GM19324 (cell line): ENCODE measurements at regions not wholly inside any gene's neighbourhood (a gene's known extent, or its start where the extent isn't known, plus 50 kb on each side); places are given as distances from the start of the nearest gene placed in this dataset.
"Not testable (repeated sequence)": the region's sequence is repeated elsewhere in the genome, so short reads cannot be mapped to it uniquely, and the experiment has no call there.

Experiments used
- ATAC-seq: cut with Tn5 transposase; IDR thresholded peaks from one replicate; pipeline ENCODE4 v1.9.1; 2021; ENCODE audit warnings: mild to moderate bottlenecking, moderate library complexity; ENCODE audit not compliant: unreplicated experiment, low FRiP score

DNA sequence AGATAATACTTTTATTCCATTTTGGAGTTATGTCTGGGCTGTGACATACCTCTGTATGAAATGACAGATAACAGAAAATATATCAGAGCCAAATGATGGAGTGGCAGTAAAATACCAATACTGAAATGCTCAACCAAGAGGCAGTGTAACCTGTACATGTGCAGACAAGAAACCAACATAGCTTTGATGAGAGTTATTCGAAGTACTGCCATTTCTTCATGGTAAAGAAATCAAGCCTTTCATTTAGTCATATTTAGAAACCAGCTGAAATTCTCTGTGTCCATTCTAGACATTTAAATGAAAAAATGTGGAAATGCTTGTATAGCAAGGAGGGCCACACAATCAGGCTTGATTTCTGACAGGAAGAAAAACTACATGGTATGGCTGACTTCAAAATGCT is 127.1 kb upstream of the PTPRZ1 start:
- no peak for ATAC-seq

DNA sequence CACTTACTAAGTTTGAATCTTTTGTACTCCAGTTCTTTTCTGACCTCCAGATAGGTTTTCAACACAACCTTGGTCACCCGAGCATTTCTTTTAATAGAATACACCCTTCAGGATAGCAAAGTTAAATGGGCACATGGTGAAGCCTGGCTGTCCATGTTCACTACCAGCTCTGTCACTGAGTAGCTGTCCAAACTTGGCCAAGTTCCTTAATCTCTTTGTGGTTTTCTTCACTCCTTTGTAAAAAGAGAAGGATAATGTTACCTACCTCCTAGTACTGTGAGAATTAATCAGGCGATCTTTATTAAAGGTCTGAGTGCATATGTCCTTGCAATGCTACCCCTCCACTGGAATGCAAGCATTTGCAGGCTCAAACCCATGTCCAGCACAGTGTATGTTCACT is 128.1 kb upstream of the PTPRZ1 start:
- ATAC-seq, result no peak

DNA sequence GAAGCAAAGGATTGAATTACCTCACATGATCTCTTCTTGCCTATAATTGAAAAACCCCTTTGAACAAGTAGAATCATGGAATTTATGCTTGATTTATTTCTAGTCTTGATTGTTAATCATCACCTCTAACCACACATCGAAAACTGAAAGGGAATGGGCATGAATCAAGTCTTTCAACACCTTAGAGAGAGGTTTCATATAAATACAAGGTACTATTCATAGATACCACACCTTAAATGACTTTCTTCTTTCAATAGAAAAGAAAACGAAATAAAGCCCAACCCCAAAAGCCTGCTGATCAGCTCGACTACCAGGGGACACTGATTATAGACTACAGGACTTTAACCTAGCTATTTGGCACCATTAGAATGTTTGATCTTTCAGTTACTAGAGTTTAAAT is 128.6 kb upstream of the PTPRZ1 start:
- no peak for ATAC-seq

DNA sequence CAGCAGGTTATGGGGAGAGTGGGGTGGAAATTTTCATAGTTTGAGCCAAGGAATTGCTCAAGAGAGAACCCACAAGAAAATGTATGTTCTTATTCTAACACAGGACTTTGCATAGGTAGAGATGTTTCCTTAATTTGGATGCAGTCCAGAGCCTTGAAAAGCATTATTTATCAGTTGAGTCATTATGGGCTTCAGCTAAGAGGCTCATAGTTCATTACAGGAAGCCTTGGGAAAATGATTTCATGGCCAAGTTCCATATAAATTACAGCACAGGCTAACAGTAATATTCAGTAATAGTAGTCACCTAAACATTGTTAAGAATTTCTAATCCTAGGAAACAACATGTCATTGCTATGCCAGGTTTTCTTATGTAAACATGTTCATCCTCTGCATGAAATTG is 131.1 kb upstream of the PTPRZ1 start:
- no peak for ATAC-seq

DNA sequence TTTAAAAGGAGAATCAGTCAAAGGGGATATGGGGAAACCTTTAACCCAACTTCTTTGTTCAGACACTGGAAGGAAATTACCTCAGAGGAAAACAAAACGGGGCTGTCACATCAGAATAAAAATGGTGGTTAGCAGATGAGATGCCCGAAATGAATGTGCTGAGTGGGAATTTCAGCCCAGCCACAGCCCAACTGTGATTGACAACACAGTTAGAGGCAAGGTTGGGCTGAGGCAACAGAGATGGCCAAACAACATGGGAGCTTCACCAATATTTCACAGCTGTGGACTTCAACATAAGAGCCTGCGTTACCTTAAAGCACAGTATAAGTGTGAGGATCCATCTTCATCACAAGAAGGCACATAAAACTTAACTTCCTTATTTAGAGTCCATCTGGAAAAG is 133.5 kb upstream of the PTPRZ1 start:
- ATAC-seq, result no peak

DNA sequence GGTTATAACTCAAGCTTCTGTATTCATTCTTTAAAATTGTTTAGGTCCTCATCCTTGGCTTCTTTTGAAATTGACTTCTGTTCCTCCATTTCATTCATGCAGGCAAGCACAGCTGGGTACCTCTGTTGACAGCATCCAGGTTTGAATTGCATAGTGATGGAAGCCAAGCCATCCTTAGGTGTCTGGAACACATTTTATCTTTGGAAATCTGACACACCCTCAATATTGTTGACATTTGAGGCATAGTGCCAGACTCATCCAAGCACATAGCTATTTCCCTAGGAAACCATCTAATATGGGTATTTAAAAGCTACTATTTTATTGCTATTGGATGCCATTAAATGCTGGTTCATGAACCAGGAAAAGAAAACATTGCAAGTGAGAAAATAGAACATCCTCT is 142.1 kb upstream of the PTPRZ1 start:
- ATAC-seq, result no peak

DNA sequence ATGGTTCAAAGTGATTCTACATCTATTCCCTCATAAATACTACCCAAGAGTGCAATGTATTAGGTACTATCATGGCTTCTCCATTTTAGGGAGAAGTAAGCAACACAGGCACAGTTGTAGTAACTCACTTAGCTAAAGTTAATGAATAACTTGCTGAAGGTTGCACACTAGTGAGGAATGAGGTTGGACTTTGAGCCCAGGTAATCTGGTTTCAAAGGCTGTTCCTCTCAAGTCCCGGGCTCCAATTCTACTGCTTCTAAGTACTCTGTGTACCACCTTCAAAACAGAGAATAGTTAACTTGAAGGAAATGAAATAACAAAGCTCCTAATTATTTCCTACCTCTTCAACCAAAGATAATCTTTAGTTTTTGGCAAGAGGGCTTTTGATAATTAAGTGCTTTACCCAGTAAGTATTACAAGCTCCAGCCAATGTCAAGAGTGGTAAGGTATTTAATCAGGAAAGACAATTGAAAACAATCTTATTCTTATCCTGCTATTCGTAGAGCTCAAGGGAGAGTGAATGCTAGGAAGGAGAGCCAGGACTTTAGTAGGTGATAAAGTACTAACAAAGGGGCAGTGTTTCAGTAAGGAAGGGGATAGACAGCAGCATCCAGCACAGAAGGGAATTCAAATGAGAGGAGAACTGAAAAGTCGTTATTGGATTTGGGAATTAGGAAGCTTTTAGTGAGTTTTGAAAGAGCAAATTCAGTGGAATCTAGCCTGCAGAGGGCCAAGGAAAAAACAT is 158.2 kb upstream of the PTPRZ1 start:
- ATAC-seq, result peak; percentile 91

DNA sequence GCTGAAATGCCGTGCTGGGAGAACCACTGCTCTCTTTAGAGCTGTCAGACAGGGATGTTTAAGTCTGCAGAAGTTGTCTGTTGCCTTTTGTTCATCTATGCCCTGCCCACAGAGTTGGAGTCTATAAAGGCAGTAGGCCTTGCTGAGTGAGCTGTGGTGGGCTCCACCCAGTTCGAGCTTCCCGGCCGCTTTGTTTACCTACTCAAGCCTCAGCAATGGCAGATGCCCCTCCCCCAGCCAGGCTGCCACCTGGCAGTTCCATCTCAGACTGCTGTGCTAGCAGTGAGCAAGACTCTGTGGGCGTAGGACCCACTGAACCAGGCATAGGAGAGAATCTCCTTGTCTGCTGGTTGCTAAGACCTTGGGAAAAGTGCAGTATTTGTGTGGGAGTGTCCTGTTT is 160.0 kb upstream of the PTPRZ1 start:
- ATAC-seq, result not testable (repeated sequence)

DNA sequence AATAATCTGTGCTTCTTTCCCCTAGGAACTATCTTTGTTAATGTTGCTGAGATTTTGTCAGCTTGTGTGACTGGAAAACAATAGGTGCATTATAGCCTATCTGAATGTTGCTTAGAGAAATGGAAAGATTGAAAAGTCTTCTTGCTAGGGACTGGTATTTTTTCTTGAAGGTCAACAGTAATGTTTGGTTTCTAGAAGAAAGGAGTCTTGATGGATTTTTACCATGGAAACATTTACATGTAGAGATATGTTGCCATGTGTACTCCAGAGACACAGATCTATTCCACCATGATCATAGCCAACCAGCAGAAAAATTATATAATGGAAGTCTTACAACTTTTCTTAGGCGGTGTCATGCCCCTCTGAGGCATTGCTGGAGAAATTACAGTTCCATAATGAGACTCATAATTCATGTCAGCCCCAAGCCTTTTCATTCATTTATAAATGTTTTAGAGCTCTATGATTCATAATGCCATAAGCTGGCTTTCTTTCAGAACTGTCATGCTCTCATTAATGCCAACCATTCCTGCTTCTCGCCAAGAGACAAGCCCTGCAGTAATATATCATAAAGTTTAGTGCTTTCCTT is 175.1 kb upstream of the PTPRZ1 start:
- no peak for ATAC-seq

DNA sequence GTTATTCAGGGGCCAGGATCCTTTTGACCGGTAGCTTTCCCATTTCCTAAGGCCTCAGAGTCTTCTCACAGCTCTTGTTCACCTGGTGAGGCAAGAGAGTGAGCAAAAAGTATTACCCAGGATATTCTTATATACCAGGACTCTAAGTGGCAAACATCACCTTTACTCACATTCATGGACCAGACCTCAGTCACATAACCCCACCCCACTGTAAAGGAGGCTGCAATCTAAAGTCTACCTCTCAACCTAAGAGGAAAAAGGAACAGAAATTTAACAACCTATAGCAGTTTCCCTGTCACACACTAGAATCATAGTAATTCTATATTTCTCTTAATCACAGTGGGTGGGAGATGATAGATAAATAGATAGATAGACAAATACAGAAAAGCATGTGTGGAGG is 176.0 kb upstream of the PTPRZ1 start:
- no peak for ATAC-seq

DNA sequence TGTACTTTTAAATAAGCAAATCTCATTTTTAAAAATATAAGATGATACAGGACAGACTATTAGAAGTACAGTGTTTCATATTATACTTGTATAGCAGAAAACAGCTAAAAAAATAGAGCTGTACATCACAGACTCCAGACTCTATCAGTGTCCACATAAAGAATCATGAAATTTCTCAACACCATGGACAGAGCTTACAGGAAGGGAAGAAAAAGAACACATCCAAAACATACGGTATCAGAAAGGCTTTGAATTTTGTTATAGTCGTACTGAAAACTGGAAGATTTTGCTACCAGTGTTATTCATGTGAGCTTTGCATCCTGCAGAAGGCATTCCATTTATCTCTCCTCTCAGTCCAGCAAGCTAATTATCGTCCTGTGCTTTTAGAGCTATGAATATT is 183.2 kb upstream of the PTPRZ1 start:
- no peak for ATAC-seq

DNA sequence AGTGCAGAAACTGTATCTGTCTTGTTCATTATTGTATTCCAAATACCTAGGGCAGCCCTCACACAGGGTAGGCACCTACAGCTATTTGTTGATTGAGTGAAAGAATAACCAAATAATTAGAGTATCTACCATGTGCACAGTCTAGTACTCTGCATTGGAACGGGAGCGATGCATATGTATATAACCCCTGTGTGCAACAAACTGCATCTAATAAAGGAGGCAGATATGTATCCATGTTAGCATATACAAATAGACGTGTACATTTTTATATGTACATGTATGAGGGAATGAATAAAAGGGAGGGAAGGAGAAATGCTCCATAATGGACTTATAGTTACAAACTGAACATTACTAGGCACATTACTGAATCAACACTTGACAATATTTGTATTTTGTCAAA is 191.3 kb upstream of the PTPRZ1 start:
- ATAC-seq, result no peak

DNA sequence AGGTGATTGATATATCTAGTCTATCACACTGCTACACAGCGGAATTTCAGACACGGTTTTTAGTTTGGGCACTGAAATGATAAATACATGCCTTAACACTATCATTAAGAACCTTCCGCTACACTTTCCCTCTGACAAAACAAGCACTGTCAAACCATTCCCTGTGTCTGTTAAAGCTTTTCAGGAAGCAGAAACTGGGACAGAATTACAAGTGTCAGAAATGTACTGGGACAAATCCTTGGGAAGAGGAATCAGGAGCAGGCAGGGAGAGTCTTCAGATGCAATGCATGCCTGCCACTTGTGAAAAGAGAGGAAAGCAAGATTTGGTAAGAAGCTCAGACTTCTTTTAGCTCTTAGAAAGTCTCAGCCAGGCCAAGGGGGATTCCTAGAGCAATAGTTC is 196.8 kb upstream of the PTPRZ1 start:
- ATAC-seq, result no peak

DNA sequence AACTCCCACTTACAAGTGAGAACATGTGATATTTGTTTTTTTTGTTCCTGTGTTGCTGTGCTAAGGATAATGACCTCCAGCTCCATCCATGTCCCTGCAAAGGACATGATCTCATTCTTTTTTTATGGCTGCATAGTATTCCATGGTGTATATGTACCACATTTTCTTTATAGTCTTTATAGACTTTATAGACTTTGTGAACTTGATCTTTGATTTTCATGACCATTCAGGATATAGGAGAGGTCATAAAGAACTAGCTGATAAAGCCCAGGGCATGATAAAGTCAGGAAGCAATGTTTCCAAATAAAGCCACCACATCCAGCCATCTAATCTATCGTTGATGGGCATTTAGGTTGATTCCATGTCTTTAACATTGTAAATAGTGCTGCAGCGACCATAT is 198.5 kb upstream of the PTPRZ1 start:
- not testable (repeated sequence) for ATAC-seq

DNA sequence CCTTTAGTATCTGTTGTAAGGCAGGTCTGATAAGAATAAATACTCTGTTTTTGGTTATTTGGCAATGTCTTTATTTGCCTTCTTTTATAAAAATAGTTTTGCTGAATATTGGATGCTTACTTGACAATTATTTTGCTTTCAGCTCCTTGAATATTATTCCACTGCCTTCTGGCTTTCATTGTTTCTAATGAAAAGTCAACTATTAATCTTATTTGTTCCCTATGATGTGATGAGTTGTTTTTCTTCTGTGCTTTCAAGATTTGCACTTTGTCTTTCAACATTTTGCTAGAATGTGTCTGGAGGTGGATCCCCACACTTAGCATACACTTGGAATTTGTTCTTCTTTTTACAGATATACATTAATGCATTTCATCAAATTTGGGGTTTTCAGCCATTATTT is 203.8 kb upstream of the PTPRZ1 start:
- ATAC-seq, result no peak

DNA sequence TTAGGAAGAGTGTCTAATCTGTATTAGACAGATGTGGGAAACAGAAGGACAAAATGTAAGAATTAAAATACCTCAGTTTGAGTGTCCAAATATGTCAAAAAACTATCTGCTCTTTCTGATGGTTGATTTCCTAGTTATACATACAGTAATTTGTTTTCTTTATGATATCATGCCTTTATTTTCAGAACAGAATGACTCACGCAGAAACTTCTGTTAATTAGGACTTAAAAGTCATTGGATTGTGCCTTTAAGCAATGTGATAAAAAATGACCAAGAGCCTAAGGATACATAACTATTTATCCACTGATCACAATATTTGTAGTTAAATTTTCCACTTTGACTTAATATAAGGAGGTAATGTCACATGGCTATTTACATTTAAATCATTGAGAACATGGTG is 206.7 kb upstream of the PTPRZ1 start:
- ATAC-seq, result no peak

DNA sequence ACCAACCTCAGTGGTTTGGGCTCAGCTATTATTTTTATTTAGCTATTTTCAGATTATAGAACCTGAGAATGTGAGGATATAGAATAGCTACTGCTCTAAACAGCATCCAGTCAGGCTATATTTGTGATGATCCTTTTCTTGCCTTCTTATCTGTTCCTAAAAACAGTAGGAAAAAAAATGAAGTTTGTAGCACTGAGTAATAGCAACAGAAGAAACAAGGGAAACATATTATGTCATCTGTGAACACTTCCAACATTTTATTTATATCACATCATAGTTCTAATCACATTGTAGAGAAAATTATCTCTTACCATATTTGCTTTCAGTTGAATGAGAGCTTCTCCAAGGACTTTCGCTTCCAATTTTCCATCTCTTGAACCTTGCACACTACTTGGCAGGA is 229.6 kb upstream of the PTPRZ1 start:
- ATAC-seq, result no peak

DNA sequence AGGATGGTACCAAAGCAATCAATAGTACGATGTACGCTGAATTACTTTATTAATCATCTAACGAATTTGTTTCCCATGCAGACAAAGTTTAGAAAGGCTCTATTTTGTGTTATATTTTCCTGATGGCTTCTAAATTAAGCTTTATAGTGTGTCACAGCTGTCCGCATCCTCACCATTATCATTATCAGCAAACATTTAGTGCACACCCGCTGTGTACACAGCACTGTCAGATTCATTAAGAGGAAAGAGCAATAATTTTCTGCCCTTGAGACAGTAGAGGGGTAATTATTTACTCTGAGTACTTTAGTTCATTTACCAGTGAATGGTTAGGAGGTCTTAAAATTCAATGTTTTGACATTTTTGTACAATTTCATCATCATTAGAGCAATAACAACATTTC is 233.3 kb upstream of the PTPRZ1 start:
- ATAC-seq, result no peak

DNA sequence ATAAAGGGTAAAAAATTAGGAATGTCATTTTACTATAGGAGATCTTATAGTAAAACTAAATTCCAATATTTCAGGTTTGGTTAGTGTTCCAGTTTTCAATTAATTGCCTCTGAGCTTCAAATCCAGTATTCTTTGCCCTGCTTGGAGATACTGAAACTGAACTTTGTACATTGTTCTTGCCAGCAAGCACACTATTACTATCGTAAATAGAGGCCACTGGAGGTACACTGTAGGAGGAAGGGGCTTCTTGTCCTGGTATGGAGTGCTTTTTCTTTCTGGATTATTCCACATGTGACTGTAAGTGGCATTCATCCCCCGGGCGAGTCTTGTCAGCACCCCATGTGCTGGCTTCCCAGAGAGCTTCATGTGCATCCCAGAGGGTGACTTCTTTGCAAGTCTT is 234.7 kb upstream of the PTPRZ1 start:
- no peak for ATAC-seq

DNA sequence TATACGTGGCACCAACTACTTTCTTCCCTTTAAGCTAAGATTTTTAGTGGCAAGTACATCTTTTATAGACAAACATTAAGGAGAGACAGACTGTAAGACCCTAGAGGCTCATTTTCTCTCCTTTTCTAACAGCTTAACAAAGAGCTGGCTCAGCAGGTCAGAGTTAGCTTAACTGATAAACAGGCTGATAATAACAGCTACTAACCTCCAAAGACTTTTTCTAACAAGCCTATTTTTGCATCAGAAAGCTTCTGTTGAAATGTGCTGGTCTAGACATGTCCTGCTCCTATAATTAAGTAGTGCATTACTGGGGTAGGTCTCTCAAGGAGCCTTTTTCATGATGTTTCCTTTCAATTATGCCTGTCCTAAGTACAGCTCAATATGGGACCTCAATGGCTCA is 238.2 kb upstream of the FAM3C start:
- no peak for ATAC-seq

DNA sequence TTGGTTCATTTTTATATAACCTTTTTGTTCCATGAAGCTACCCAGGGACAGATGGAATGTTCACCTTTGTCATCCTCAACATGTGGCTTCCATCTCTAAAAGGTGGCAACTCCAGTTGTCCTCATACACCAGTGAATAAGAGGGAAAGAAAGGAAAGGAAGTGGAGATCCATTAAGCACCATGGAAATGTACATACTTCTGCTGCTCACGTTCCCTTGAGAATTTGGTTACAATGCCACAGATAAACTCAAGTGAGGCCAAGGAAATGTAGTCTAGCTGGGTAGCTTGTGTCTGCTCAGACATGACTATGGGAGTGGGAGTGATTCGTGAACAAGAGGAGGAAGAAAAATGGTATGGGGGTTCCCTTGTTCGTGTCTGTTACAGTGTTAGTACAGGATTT is 237.1 kb upstream of the FAM3C start:
- ATAC-seq, result no peak

DNA sequence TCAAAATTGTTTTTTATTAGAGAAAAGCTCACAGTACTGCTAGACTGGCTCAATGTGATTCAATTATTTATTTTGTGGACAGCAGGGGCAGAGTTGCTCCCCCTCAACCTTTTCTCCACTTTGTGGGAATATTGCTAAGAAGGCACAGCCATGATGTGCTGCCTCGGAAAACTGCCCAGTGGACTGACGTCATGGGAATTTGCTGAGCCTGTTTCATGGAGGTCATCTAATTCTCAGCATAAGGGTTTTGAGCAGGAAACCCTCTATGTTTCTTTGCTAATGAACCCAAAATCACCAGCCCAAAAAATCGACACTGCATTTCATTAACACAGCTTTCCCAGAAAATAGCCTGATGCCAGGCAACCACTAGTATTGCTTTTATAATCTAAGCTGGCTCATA is 228.8 kb upstream of the FAM3C start:
- no peak for ATAC-seq
